ENCODE measurements at regions not wholly inside any gene's neighbourhood (a gene's known extent, or its start where the extent isn't known, plus 50 kb on each side); places are given as distances from the start of the nearest gene placed in this dataset.

DNA sequence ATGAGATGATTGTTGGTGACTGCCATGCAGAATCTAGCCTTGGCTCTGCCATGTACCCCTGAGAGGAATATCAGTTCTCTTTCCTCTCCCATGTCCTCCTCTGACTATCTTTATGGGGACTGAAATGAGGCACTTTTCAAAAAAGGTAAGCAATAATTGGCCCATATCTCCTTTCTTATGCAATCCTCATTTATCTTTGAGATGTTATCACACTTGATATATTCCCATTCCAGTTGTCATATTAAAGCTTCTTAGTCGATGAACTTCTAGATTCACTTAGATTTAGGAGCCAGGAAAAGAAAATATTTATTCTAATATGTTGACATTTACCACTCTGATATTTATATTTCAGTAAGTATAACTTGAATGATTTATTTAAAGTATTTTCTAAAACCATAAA is 55.3 kb upstream of the CXCL8 start:
- Mint-ChIP-seq H3K9me3 (peaks cover 4% of the 10 kb centered on the region), H3K27me3 (ENCODE audit: low read depth) (peaks cover 2% of the 10 kb centered on the region), H3K4me3 (no peak overlapping the region), H3K4me1 (peaks cover 28% of the 10 kb centered on the region), H3K36me3 (no peaks in the 10 kb centered on the region), H3K27ac (no peak overlapping the region)
- TF ChIP-seq, protein P1, sequence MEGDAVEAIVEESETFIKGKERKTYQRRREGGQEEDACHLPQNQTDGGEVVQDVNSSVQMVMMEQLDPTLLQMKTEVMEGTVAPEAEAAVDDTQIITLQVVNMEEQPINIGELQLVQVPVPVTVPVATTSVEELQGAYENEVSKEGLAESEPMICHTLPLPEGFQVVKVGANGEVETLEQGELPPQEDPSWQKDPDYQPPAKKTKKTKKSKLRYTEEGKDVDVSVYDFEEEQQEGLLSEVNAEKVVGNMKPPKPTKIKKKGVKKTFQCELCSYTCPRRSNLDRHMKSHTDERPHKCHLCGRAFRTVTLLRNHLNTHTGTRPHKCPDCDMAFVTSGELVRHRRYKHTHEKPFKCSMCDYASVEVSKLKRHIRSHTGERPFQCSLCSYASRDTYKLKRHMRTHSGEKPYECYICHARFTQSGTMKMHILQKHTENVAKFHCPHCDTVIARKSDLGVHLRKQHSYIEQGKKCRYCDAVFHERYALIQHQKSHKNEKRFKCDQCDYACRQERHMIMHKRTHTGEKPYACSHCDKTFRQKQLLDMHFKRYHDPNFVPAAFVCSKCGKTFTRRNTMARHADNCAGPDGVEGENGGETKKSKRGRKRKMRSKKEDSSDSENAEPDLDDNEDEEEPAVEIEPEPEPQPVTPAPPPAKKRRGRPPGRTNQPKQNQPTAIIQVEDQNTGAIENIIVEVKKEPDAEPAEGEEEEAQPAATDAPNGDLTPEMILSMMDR (IDR thresholded peaks at IDR 0.05; ENCODE audit: unreplicated experiment): no peak
- DNase-seq (ENCODE audit: low spot score in 2 of 2, unreplicated experiment in 2 of 2): no peak

DNA sequence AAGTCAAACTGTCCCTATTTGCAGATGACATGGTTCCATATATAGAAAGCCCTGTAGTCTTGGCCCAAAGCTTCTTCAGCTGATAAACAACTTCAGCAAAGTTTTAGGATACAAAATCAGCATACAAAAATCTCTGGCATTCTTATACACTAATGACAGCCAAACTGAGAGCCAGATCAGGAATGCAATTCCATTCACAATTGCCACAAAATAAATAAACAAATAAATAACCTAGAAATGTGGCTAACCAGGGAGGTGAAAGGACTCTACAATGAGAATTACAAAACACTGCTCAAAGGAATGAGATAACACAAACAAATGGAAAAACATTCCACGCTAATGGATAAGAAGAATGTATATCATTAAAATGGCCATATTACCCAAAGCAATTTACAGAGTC is 52.9 kb upstream of the CXCL8 start:
- no peak overlapping the region for H3K27ac Mint-ChIP-seq
- TF ChIP-seq, protein P1 (IDR thresholded peaks at IDR 0.05; ENCODE audit: unreplicated experiment): no peak
- H3K4me3 Mint-ChIP-seq: no peak overlapping the region
- no peaks in the 10 kb centered on the region for H3K36me3 Mint-ChIP-seq
- no peak for DNase-seq (ENCODE audit: low spot score in 2 of 2, unreplicated experiment in 2 of 2)
- peaks cover 8% of the 10 kb centered on the region for H3K9me3 Mint-ChIP-seq
- peaks cover 2% of the 10 kb centered on the region for H3K27me3 Mint-ChIP-seq (ENCODE audit: low read depth)
- H3K4me1 Mint-ChIP-seq: peaks cover 34% of the 10 kb centered on the region

DNA sequence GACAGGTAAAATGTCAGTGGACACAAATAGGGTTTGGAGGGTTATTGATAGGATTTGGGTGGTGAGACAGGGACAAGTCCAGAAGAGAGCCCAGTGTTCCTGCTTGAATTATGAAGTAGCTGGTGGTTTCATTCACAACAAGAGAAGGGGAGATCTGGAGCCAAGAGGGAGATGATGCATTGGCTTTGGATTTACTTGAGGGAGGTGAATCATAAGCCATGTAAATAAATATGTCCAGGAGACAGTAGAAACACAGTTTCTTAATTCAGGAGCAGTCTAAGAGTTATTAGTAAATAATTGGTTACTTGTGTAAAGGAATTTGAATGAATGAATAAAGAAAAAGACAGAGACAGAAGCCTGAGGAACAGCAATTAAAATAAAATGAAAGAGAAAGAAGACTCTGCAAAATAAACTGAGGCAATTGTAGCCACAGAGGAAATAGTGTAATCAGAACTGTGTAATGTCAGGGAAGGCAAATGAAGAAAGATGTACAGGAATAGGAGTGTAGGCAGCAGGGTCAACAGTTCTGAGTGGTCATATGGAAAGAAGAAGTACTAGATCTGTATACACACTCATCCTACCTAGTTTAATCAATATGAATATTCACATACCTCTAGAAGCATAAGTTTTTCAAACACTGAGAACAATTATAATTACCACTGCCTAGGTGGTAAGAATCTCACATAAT is 50.2 kb upstream of the CXCL8 start:
- TF ChIP-seq, protein P1 (IDR thresholded peaks at IDR 0.05; ENCODE audit: unreplicated experiment): no peak
- no peak overlapping the region for H3K27ac Mint-ChIP-seq
- peaks cover 2% of the 10 kb centered on the region for H3K27me3 Mint-ChIP-seq (ENCODE audit: low read depth)
- no peak overlapping the region for H3K4me3 Mint-ChIP-seq
- no peak for DNase-seq (ENCODE audit: low spot score in 2 of 2, unreplicated experiment in 2 of 2)
- peaks cover 8% of the 10 kb centered on the region for H3K9me3 Mint-ChIP-seq
- peaks cover 21% of the 10 kb centered on the region for H3K4me1 Mint-ChIP-seq
- H3K36me3 Mint-ChIP-seq: no peaks in the 10 kb centered on the region

Measured in mesothelial cell of epicardium (in vitro differentiated cells).